H9 (cell line): ENCODE measurements at regions not wholly inside any gene's neighbourhood (a gene's known extent, or its start where the extent isn't known, plus 50 kb on each side); places are given as distances from the start of the nearest gene placed in this dataset.

Experiments used
- DNase-seq: peaks from one replicate; pipeline ENCODE4 v3.0.0-alpha.2; 2017
- H2AFZ ChIP-seq: one replicate; pipeline ENCODE4 v1.6.1; 2013; ENCODE audit warnings: mild to moderate bottlenecking, low read length, control low read depth, moderate library complexity
- H2AK5ac ChIP-seq: 2 replicates; pipeline ENCODE4 v1.6.1; 2013; ENCODE audit warnings: low read length, control low read depth, mixed read lengths; ENCODE audit not compliant: insufficient read length
- H2BK120ac ChIP-seq: one replicate; pipeline ENCODE4 v1.6.1; 2013; ENCODE audit warnings: low read depth, mild to moderate bottlenecking, low read length, control low read depth, inconsistent platforms; ENCODE audit not compliant: poor library complexity, severe bottlenecking
- H2BK12ac ChIP-seq: 2 replicates; pipeline ENCODE4 v1.6.1; 2013; ENCODE audit warnings: low read length, control low read depth, mixed read lengths, low read depth; ENCODE audit not compliant: insufficient read length
- H2BK15ac ChIP-seq: 2 replicates; pipeline ENCODE4 v1.6.1; 2013; ENCODE audit warnings: low read depth, low read length, control low read depth
- H2BK20ac ChIP-seq: one replicate; pipeline ENCODE4 v1.6.1; 2013; ENCODE audit warnings: low read depth, mild to moderate bottlenecking, low read length, control low read depth, inconsistent platforms; ENCODE audit not compliant: poor library complexity, severe bottlenecking
- H2BK5ac ChIP-seq: 2 replicates; pipeline ENCODE4 v1.6.1; 2013; ENCODE audit warnings: low read length, control low read depth, mixed read lengths; ENCODE audit not compliant: insufficient read length
- H3K14ac ChIP-seq: 2 replicates; pipeline ENCODE4 v1.6.1; 2013; ENCODE audit warnings: low read length, control low read depth; ENCODE audit not compliant: insufficient read depth
- H3K18ac ChIP-seq: 2 replicates; pipeline ENCODE4 v1.6.1; 2013; ENCODE audit warnings: low read depth, mild to moderate bottlenecking, mixed read lengths, low read length, control low read depth; ENCODE audit not compliant: insufficient read length
- H3K23ac ChIP-seq: 2 replicates; pipeline ENCODE4 v1.6.1; 2013; ENCODE audit warnings: low read length, control low read depth, mixed read lengths, low read depth; ENCODE audit not compliant: insufficient read length
- H3K23me2 ChIP-seq: 2 replicates; pipeline ENCODE4 v1.6.1; 2013; ENCODE audit warnings: low read depth, mild to moderate bottlenecking, mixed read lengths, low read length, control low read depth; ENCODE audit not compliant: insufficient read length, poor library complexity, severe bottlenecking
- H3K27ac ChIP-seq: 2 replicates; pipeline ENCODE4 v1.5.1; 2013; ENCODE audit warnings: low read length, control low read depth, mixed read lengths, low read depth; ENCODE audit not compliant: insufficient read length
- H3K27me3 ChIP-seq: 2 replicates; pipeline ENCODE4 v1.6.1; 2013; ENCODE audit warnings: low read length, control low read depth, inconsistent platforms; ENCODE audit not compliant: insufficient read depth
- H3K4ac ChIP-seq: 2 replicates; pipeline ENCODE4 v1.6.1; 2013; ENCODE audit warnings: low read depth, mild to moderate bottlenecking, control low read depth, inconsistent platforms, low read length, moderate library complexity
- H3K4me1 ChIP-seq: 2 replicates; pipeline ENCODE4 v1.6.1; 2013; ENCODE audit warnings: low read length, control low read depth, inconsistent platforms; ENCODE audit not compliant: insufficient read depth
- H3K4me2 ChIP-seq: 2 replicates; pipeline ENCODE4 v1.6.1; 2013; ENCODE audit warnings: low read length, control low read depth, mixed read lengths; ENCODE audit not compliant: insufficient read length, insufficient read depth
- H3K56ac ChIP-seq: 2 replicates; pipeline ENCODE4 v1.6.1; 2013; ENCODE audit warnings: low read depth, mild to moderate bottlenecking, mixed read lengths, low read length, control low read depth; ENCODE audit not compliant: insufficient read length
- H3K79me1 ChIP-seq: 2 replicates; pipeline ENCODE4 v1.6.1; 2013; ENCODE audit warnings: low read depth, mild to moderate bottlenecking, moderate library complexity, low read length, control low read depth, inconsistent platforms; ENCODE audit not compliant: insufficient read depth, poor library complexity, severe bottlenecking
- H3K79me2 ChIP-seq: 2 replicates; pipeline ENCODE4 v1.6.1; 2013; ENCODE audit warnings: low read length, control low read depth, inconsistent platforms; ENCODE audit not compliant: insufficient read depth
- H3K9ac ChIP-seq: 2 replicates; pipeline ENCODE4 v1.6.1; 2013; ENCODE audit warnings: low read length, control low read depth, mixed read lengths; ENCODE audit not compliant: insufficient read length; ENCODE audit errors: extremely low read depth
- H3K9me3 ChIP-seq: one replicate; pipeline ENCODE4 v1.6.1; 2013; ENCODE audit warnings: low read depth, low read length, inconsistent platforms; ENCODE audit not compliant: control insufficient read depth
- H3T11ph ChIP-seq: one replicate; pipeline ENCODE4 v1.6.1; 2013; ENCODE audit warnings: mild to moderate bottlenecking, low read length, control low read depth, inconsistent platforms
- H4K20me1 ChIP-seq: one replicate; pipeline ENCODE4 v1.6.1; 2013; ENCODE audit not compliant: control insufficient read depth, insufficient read length, insufficient read depth
- H4K5ac ChIP-seq: 2 replicates; pipeline ENCODE4 v1.6.1; 2013; ENCODE audit warnings: low read depth, mild to moderate bottlenecking, mixed read lengths, low read length, control low read depth; ENCODE audit not compliant: insufficient read length
- H4K8ac ChIP-seq: replicated peaks from 2 replicates; pipeline ENCODE4 v1.6.1; 2013; ENCODE audit warnings: low read length, control low read depth, mixed read lengths, low read depth; ENCODE audit not compliant: insufficient read length
- H4K91ac ChIP-seq: 2 replicates; pipeline ENCODE4 v1.6.1; 2013; ENCODE audit warnings: low read depth, mild to moderate bottlenecking, moderate library complexity, mixed read lengths, low read length, control low read depth; ENCODE audit not compliant: insufficient read length
- H3K27ac Mint-ChIP-seq, 3 experiments: 2 replicates in 2 of 3; 3 replicates in 1 of 3; pipeline ENCODE4 v1.8.0; 2020 to 2021; ENCODE audit warnings: mixed read lengths in 3 of 3, mild to moderate bottlenecking in 1 of 3, moderate library complexity in 1 of 3
- H3K27me3 Mint-ChIP-seq: 2 replicates; pipeline ENCODE4 v1.8.0; 2021; ENCODE audit warnings: low read depth, mild to moderate bottlenecking, moderate library complexity, mixed read lengths
- H3K36me3 Mint-ChIP-seq, 3 experiments: 2 replicates in 2 of 3; 3 replicates in 1 of 3; pipeline ENCODE4 v1.8.0; 2020 to 2021; ENCODE audit warnings: low read depth in 3 of 3, mixed read lengths in 3 of 3; ENCODE audit not compliant: insufficient read depth in 1 of 3
- H3K4me1 Mint-ChIP-seq, 2 experiments: 2 replicates each; pipeline ENCODE4 v1.8.0; 2020; ENCODE audit warnings: mixed read lengths in 2 of 2
- H3K4me3 Mint-ChIP-seq, 2 experiments: 2 replicates in 1 of 2; 3 replicates in 1 of 2; pipeline ENCODE4 v1.8.0; 2020 to 2021; ENCODE audit warnings: mild to moderate bottlenecking in 2 of 2, mixed read lengths in 2 of 2, moderate library complexity in 1 of 2
- H3K9me3 Mint-ChIP-seq, 2 experiments: 2 replicates in 1 of 2; 3 replicates in 1 of 2; pipeline ENCODE4 v1.8.0; 2020; ENCODE audit warnings: mild to moderate bottlenecking in 2 of 2, mixed read lengths in 2 of 2, moderate library complexity in 1 of 2
- CTCF ChIP-seq: fragments of 200-600 bp; sonication (generic); conservative IDR thresholded peaks from 3 replicates; pipeline ENCODE4 v1.8.0; 2021; ENCODE audit warnings: antibody characterized with exemption, mild to moderate bottlenecking
- WGBS: extraction: QIAGEN DNeasy Blood & Tissue Kit; methylation state at CpG from one replicate; pipeline ENCODE4 v1.1.7; 2013; ENCODE audit warnings: missing lambda C conversion rate, low lambda C conversion rate, mixed read lengths; ENCODE audit not compliant: insufficient read length; ENCODE audit errors: extremely low coverage; 5-methylcytosine and 5-hydroxymethylcytosine counted together

- no peak overlapping the region for H3K9ac ChIP-seq
- no peak overlapping the region for H4K5ac ChIP-seq
- H2BK20ac ChIP-seq: no peak overlapping the region
- no peak overlapping the region for H2BK120ac ChIP-seq
- WGBS: no CpG with 5 or more reads among the region's 8 CpGs
- no peak overlapping the region for H2BK5ac ChIP-seq
- DNase-seq: no peak
- Mint-ChIP-seq H3K36me3 (no peaks in the 10 kb centered on the region), H3K27me3 (peaks cover 4% of the 10 kb centered on the region), H3K4me3 (no peak overlapping the region), H3K9me3 (peaks cover 4 to 5% of the 10 kb centered on the region in 2 experiments; a peak in 3 of 5 replicates), H3K27ac (peak overlapping the region in 1 of 3 experiments; percentile 2; a peak in 1 of 7 replicates), H3K4me1 (peaks cover 0 to 7% of the 10 kb centered on the region in 2 experiments; a peak in 3 of 4 replicates)
- H4K8ac ChIP-seq: no peak overlapping the region
- H3K79me2 ChIP-seq: no peaks in the 10 kb centered on the region
- no peak overlapping the region for H3K4ac ChIP-seq
- no peak overlapping the region for H3K4me2 ChIP-seq
- no peak for TF ChIP-seq CTCF
- H3K14ac ChIP-seq: no peak overlapping the region
- H2BK15ac ChIP-seq: no peak overlapping the region
- H3K23ac ChIP-seq: no peak overlapping the region
- no peak overlapping the region for H3K27ac ChIP-seq
- H3K23me2 ChIP-seq: no peaks in the 10 kb centered on the region
- no peak overlapping the region for H4K91ac ChIP-seq
- H3K27me3 ChIP-seq: no peaks in the 10 kb centered on the region
- H3T11ph ChIP-seq: no peak overlapping the region
- H3K4me1 ChIP-seq: no peaks in the 10 kb centered on the region
- H3K18ac ChIP-seq: no peak overlapping the region
- no peak overlapping the region for H2AK5ac ChIP-seq
- H3K9me3 ChIP-seq: no peaks in the 10 kb centered on the region
- H3K79me1 ChIP-seq: no peaks in the 10 kb centered on the region
- H2BK12ac ChIP-seq: no peak overlapping the region
- no peak overlapping the region for H2AFZ ChIP-seq
- no peak overlapping the region for H3K56ac ChIP-seq
- H4K20me1 ChIP-seq: no peaks in the 10 kb centered on the region
These were observed 121.8 kb downstream of the CYLD start for GRCh38 chr16:50863644-50864144.
